ENCODE measurements at regions not wholly inside any gene's neighbourhood (a gene's known extent, or its start where the extent isn't known, plus 50 kb on each side); places are given as distances from the start of the nearest gene placed in this dataset.

DNA sequence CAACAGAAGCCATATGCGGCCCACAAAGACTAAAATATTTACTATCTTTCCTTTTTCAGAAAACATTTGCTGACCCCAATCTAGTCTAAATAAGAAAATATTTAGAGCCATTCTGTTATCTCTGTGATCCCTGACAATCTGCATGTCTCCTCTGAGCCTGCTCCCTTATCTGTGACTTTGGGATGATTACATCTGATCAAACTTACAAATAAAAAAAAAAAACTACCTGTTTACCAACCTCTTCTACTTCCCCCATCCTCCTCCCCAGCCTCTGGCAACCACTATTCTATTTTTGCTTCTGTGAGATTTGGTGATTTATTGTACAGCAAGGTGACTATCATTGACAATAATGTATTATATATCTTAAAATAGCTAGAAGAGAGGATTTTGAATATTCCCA is 176.3 kb upstream of the CD180 start:
- TF ChIP-seq, protein P1, sequence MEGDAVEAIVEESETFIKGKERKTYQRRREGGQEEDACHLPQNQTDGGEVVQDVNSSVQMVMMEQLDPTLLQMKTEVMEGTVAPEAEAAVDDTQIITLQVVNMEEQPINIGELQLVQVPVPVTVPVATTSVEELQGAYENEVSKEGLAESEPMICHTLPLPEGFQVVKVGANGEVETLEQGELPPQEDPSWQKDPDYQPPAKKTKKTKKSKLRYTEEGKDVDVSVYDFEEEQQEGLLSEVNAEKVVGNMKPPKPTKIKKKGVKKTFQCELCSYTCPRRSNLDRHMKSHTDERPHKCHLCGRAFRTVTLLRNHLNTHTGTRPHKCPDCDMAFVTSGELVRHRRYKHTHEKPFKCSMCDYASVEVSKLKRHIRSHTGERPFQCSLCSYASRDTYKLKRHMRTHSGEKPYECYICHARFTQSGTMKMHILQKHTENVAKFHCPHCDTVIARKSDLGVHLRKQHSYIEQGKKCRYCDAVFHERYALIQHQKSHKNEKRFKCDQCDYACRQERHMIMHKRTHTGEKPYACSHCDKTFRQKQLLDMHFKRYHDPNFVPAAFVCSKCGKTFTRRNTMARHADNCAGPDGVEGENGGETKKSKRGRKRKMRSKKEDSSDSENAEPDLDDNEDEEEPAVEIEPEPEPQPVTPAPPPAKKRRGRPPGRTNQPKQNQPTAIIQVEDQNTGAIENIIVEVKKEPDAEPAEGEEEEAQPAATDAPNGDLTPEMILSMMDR (IDR thresholded peaks at IDR 0.05) = no peak
- TF ChIP-seq POLR2A (IDR thresholded peaks at IDR 0.05) = no peak
